ENCODE measurements at regions not wholly inside any gene's neighbourhood (a gene's known extent, or its start where the extent isn't known, plus 50 kb on each side); places are given as distances from the start of the nearest gene placed in this dataset.

GRCh38 chr6:165973473-165973872 lies 194.2 kb downstream of the TBXT start:
- TF ChIP-seq POLR2AphosphoS5 (IDR thresholded peaks at IDR 0.05) (no peak), CTCF (IDR thresholded peaks at IDR 0.05) (no peak), EP300 (IDR thresholded peaks at IDR 0.05) (no peak), POLR2A (IDR thresholded peaks at IDR 0.05) (no peak)
